Peyer's patch (tissue), 4 donors: ENCODE measurements at regions not wholly inside any gene's neighbourhood (a gene's known extent, or its start where the extent isn't known, plus 50 kb on each side); places are given as distances from the start of the nearest gene placed in this dataset.

ENCODE experiments used
- DNase-seq, 3 donors: peaks; one replicate each; pipeline ENCODE4 v3.0.0-alpha.2; 2017 to 2019
- H3K27ac ChIP-seq, 4 donors: fragments of 200-600 bp; sonication (generic); one replicate each; pipeline ENCODE4 v1.5.1; 2016 to 2019
- H3K27me3 ChIP-seq, 2 donors: fragments of 200-600 bp; sonication (generic); one replicate each; pipeline ENCODE4 v1.5.1; 2019
- H3K36me3 ChIP-seq, 3 donors: fragments of 200-600 bp; sonication (generic); one replicate each; pipeline ENCODE4 v1.5.1; 2016 to 2019
- H3K4me1 ChIP-seq, 4 donors: fragments of 200-600 bp; sonication (generic); one replicate each; pipeline ENCODE4 v1.5.1; 2016 to 2019
- H3K4me3 ChIP-seq, 4 donors: fragments of 200-600 bp; sonication (generic); 1 replicate in 3 of 4; 2 replicates in 1 of 4; pipeline ENCODE4 v1.5.1; 2016 to 2019; ENCODE audit warnings: mild to moderate bottlenecking in 1 of 4
- H3K9me3 ChIP-seq, 4 donors: fragments of 200-600 bp; sonication (generic); one replicate each; pipeline ENCODE4 v1.5.1; 2016 to 2019; ENCODE audit warnings: mild to moderate bottlenecking in 1 of 4
- POLR2A ChIP-seq, 2 donors: fragments of 450-650 bp; IDR thresholded peaks; one replicate each; pipeline ENCODE4 v1.5.1; 2017; ENCODE audit warnings: antibody characterized with exemption in 2 of 2, mild to moderate bottlenecking in 2 of 2, moderate library complexity in 2 of 2
- TF ChIP-seq, protein P1 (sequence below), 6 experiments: fragments of 450-650 bp in 4 of 6; fragments of 200-600 bp in 2 of 6; sonication (generic) in 1 of 6; IDR thresholded peaks; one replicate each; pipeline ENCODE4 v1.5.1; 2017 to 2019; ENCODE audit warnings: antibody characterized with exemption in 6 of 6, mild to moderate bottlenecking in 3 of 6, moderate library complexity in 1 of 6

DNA sequence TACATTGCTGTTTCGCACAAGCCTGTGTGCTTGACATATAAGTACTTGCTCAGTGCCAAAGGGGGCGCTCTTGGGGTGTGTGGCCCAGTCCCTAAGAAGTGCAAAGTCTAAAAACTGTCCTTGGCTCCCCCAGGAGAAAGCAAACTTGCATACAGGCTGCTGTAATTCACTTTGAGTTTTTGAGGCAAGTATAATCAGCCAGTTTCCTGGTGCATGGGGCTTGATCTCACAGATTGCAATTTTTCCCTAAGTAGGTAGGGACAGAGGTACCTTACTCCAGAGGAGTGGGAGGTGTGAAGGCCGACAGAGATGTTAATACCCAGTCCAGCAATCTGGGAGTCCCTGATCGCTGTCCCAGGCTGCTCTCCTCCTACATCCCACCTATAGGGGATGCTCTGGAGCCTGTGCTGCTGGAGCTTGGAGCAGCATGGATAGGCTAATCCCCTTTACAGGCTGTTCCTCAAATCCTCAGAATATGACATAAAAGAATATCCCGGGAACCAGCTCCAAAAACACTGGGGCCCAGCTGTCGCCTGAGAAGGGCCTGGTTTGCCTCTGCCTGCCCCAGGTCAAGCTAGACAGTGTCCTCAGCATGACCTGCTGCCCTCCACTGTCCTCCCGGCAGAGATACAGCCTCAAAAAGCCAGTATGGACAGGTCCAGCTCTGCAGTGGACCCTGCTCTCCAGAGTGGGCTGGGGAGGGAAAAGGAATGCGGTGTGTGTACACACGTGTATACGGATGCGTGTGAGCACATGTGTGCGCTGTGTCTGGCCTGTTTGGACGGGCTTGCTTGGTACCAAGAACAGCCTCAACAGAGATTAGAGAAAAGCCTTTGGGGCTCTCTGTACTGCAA, 136.5 kb upstream of the HAAO start:
- no peak for TF ChIP-seq POLR2A (IDR thresholded peaks at IDR 0.05)
- TF ChIP-seq, protein P1, sequence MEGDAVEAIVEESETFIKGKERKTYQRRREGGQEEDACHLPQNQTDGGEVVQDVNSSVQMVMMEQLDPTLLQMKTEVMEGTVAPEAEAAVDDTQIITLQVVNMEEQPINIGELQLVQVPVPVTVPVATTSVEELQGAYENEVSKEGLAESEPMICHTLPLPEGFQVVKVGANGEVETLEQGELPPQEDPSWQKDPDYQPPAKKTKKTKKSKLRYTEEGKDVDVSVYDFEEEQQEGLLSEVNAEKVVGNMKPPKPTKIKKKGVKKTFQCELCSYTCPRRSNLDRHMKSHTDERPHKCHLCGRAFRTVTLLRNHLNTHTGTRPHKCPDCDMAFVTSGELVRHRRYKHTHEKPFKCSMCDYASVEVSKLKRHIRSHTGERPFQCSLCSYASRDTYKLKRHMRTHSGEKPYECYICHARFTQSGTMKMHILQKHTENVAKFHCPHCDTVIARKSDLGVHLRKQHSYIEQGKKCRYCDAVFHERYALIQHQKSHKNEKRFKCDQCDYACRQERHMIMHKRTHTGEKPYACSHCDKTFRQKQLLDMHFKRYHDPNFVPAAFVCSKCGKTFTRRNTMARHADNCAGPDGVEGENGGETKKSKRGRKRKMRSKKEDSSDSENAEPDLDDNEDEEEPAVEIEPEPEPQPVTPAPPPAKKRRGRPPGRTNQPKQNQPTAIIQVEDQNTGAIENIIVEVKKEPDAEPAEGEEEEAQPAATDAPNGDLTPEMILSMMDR (IDR thresholded peaks at IDR 0.05): peak in 3 of 6 experiments; percentile 56 to 64 (median 61)
- Histone ChIP-seq H3K36me3 (no peaks in the 10 kb centered on the region), H3K27ac (peak overlapping the region; percentile 58 to 88 (median 79)), H3K9me3 (no peaks in the 10 kb centered on the region), H3K4me1 (peaks cover 0 to 71% (median 29%) of the 10 kb centered on the region in 4 donors), H3K4me3 (no peak overlapping the region), H3K27me3 (no peaks in the 10 kb centered on the region)
- DNase-seq: peak in 2 of 3 donors; percentile 71 to 74

DNA sequence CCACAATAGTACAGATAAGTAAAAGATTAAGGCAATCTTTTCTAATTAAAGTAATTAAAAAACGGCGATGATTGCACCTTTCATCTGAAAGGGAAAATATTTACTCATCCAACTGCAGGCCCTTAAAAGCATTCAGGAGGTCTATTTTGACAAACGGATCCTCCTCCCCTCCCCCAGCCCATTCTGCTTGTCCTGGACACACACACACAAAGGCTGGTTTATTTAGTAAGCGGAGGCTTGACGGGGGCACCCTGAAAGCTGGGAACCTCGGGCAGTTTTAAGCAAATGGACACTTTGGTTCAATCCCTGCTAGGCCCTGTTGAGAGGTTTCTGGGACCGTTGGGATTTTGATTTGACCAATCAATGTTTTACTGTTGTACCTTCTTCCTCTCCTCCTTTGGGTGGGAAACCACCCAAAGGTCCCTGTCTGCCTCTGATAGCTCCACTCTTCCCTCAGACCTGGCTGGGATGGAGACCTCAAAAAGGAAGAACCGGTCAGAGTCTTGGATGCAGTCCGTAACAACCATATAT, 135.8 kb upstream of the HAAO start:
- H3K4me3 ChIP-seq: no peak overlapping the region
- DNase-seq: no peak
- H3K27ac ChIP-seq: peak overlapping the region; percentile 58 to 88 (median 79)
- H3K4me1 ChIP-seq: peaks cover 0 to 78% (median 29%) of the 10 kb centered on the region in 4 donors
- H3K36me3 ChIP-seq: no peaks in the 10 kb centered on the region
- TF ChIP-seq POLR2A (IDR thresholded peaks at IDR 0.05): no peak
- TF ChIP-seq, protein P1 (IDR thresholded peaks at IDR 0.05): no peak
- H3K9me3 ChIP-seq: no peaks in the 10 kb centered on the region
- no peaks in the 10 kb centered on the region for H3K27me3 ChIP-seq

DNA sequence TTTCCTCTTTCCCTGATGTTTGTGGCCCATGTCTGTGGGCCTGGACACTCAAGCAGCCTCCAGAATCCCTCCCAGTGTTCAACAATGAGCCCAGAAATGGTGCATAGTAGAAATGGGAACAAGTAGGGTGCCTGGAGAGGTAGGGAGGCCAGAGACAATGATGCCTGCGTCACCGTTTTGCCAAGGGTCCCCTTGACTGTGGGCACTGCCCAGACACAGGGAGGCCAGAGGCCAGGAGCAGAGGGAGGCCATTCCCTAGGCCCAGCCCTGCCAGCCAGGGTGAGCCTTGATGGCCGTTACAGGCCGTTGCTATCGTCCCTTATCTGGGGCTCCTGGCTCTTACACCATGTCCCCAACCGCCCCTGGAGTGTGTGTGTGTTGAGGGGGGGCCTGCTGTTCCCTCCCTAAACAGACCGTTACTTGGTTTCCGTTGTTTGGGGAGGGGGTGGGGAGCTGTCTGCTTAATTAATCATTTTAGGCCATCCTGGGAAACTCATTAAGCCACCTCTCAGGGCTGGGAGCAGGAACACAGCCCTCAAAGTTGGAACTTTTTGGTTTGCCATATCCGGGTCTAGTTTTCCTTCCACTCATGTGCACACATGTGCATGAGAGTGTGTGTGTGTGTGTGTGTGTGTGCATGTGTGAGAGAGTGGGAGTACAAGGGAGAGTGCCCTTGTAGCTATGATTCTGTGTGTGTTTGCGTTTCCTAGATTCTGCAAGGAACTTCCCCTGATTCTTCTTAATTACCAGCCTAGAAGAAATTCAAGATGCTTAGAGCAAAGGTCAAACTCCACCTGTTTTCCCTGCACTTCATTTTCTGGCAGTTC, 135.2 kb upstream of the HAAO start:
- Histone ChIP-seq H3K9me3 (no peaks in the 10 kb centered on the region), H3K36me3 (no peaks in the 10 kb centered on the region), H3K27me3 (no peaks in the 10 kb centered on the region), H3K4me1 (peaks cover 0 to 85% (median 29%) of the 10 kb centered on the region in 4 donors), H3K4me3 (no peak overlapping the region), H3K27ac (peak overlapping the region; percentile 69 to 88 (median 79))
- TF ChIP-seq, protein P1 (IDR thresholded peaks at IDR 0.05): no peak
- no peak for TF ChIP-seq POLR2A (IDR thresholded peaks at IDR 0.05)
- no peak for DNase-seq

DNA sequence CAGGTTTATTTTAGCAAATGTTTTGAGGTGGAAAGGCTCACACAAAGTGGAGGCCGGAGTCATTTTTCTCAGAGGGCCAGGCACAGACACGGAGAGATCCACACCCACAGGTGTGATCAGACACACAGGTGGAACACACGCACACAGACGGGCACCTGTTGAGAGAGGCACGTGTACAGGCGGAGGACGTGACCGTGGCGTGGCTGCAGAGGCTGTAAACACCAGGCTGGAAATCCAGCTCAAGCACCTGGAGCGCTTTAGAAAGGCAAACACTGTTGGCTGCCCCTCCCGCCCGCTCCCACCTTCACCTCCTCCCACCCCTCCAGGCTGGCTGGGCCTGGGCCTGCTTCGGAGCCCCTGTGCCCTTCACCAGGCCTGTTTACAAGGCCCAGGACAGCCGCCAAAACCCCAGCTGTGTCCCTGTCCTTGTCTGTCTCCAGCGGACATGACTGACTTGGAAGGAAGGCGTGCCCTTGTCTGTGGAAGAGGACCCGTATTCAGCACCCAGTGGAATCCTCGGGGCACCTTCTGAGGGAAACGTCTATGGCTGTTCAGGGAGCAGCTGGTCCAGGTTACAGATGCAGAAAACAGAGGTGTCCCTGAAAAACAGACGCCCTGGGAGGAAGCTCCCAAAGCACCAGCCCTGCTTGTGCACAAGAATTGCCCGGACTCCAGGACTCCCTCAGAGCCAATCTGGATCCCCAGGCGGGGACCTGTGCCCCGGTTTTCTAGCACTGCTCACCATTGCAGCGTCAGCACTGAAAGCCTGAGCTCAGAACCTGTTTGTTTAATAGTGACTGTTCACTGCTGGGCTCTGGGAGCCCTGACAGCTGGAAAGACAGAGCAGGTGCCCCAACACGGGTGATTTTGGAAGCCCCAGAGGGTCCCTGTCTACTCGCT, 134.3 kb upstream of the HAAO start:
- Histone ChIP-seq H3K27me3 (no peaks in the 10 kb centered on the region), H3K4me3 (no peak overlapping the region), H3K36me3 (no peaks in the 10 kb centered on the region), H3K9me3 (no peaks in the 10 kb centered on the region), H3K27ac (peak overlapping the region; percentile 69 to 88 (median 79)), H3K4me1 (peaks cover 0 to 87% (median 29%) of the 10 kb centered on the region in 4 donors)
- peak in 2 of 3 donors; percentile 68 to 78 for DNase-seq
- no peak for TF ChIP-seq POLR2A (IDR thresholded peaks at IDR 0.05)
- TF ChIP-seq, protein P1 (IDR thresholded peaks at IDR 0.05): no peak
